Inferior parietal cortex (tissue), 1 donor: ENCODE measurements at regions not wholly inside any gene's neighbourhood (a gene's known extent, or its start where the extent isn't known, plus 50 kb on each side); places are given as distances from the start of the nearest gene placed in this dataset.

Experiments used
- DNase-seq: peaks from one replicate; pipeline ENCODE4 v3.0.0-alpha.2; 2016; ENCODE audit errors: extremely low spot score

DNA sequence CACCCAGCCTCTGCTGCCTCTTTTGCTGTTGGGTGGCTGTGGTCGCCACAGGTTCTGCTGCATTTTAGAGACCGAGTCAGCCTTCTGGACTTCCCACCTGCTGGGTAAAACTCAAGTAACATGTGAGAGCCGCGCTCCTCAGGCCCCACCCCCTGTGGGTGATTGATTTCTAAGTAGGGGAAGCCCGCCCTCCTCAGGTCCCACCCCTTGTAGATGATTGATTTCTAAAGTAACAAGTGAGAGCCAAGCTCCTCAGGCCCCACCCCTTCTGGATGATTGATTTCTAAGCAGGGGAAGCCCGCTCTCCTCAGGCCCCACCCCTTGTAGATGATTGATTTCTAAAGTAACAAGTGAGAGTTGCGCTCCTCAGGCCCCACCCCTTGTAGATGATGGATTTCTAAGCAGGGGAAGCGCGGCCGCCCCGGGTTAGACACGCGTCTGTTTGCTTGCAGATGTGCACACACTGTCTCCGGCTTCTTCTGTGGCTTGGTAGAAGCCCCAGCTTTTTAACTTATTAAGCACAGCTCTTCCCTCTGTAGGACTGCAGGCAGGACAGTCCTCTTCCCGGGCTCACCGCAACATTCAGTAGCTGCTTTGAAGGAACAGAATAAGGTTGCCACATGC lies 83.4 kb downstream of the FAM43A start:
- DNase-seq, result peak; percentile 87

DNA sequence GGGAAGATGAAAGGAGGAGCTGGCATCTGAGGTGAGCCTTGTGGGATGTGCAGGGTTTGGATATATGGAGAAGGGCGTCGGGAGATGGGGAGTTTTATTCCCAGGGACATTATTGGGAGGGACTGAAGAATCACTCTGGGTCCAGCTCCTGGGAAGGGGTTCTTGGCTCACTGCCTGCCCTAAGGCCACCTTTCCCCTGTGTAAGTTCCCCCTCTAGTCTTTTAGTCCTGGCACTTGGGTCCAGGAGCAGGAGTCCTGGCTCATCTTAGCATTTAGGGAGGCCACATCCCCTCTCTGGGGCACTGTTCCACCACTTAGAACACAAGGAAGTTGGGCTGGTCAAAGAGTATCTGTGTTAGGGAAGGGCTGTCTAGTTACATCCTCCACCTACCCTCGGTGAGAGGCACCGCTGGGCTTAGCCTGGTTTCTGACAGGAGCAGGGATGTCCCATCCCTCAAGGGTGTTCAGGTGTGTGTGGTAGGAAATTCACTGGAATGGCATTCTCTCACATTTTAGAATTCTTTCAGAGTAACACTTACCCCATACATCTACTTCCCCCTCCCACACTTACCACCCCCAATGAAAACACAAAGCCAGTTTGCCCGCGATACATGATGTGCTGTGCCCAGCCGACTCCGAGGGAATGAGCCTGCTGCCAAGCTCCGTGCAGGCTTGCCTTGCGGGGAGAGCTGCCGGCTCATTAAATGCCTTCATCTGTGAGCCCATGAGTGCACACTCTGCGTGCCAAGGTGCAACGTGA lies 86.7 kb downstream of the FAM43A start:
- no peak for DNase-seq

DNA sequence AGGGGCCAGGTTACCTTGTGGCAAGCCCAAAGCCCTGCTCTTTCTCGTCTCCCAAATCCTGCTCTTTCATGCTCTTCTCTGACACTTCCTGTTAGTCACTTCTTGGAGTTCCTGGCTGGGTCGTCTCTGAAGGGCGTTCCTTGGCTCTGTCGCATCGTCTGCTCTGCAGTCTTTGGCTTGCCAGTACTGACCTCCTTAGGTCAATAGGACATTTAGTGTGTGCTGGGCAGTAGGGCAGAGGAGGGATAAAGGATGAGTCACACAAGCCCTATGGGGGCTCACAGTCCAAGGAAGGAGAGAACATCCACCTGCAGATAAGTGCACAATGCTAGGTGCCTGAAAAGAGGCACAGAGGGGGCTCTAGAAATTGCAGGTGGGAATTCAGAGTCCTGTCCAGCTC lies 87.5 kb downstream of the FAM43A start:
- no peak for DNase-seq

DNA sequence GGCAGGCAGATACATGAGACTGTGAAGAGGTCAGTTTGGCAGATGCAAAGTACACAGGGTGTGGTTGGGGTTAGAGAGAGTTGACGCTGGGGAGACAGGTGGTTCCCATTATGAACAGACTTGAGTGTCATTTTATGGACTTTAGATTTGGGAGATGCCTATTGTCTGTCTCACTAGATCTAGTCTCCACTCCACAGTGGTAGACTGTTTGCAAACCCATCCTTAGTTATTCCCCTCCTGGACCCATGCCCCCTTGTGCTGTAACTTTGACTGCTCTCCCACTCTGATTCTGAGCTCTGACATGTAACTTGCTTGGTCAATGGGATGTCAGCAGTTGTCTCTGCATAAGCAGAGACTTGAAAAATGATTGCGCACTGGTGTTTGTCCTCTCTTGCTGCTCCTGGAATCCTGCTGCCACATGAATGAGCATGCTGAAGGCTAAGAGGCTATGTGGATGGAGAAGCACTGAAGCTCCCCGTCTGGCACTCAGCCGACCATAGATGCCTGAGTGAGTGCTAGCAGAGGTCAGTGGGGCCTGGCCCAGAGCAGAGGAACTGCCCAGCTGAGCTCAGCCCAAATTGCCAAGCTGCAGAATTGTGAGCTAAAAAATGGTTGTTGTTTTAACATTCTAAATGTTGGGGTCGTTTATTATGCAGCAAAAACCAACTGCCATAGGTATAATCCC lies 88.2 kb downstream of the FAM43A start:
- no peak for DNase-seq

DNA sequence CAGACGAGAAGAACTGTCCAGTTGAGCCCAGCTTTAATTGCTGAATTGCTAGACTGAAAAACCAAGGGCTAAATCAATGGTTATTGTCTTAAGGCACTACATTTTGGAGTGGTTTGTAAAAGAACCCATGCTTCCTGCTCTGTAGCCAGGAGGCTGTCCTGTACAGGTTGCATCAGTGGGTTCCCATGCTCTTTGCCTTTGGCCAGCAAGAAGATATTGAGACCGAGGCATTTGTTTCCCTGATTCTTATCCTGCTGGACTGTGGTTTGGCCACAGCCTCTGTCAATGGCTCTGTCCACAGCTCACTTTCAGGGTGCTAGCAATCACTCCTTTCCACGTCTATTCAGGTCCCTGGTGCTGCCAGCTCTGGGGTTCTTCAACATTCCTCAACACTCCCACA lies 89.6 kb downstream of the FAM43A start:
- no peak for DNase-seq

DNA sequence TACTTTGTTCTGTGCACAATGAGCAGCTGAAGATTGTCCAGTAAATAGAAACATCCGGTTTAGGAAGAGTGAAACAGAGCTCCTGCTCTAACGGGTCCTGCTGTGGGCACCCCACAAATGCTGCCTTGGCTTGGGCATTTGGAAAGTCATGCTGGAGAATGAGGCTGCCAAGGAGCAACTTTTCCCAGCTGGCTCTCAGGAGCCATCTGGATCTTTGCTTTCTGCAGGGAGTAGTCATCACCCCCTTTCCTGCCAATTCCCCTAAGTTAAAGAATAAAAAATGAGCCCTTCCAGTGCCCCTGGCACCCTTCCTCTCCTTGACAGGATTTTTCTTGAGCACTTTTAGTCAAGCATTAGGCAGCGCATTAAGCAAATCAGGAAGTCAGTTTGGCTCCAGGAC lies 90.0 kb downstream of the FAM43A start:
- DNase-seq, result no peak

DNA sequence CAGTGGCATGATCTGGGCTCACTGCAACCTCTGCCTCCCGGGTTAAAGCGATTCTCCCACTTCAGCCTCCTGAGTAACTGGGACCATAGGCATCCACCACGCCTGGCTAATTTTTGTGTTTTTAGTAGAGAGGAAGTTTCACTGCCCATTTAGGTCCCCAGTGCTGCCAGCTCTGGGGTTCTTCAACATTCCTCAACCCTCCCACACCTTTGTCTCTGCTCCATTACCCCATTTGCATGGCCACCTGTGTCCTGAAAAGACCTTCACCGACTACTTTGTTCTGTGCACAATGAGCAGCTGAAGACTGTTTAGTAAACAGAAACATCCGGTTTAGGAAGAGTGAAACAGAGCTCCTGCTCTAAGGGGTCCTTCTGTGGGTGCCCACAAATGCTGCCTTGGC lies 92.0 kb downstream of the FAM43A start:
- DNase-seq, result no peak

DNA sequence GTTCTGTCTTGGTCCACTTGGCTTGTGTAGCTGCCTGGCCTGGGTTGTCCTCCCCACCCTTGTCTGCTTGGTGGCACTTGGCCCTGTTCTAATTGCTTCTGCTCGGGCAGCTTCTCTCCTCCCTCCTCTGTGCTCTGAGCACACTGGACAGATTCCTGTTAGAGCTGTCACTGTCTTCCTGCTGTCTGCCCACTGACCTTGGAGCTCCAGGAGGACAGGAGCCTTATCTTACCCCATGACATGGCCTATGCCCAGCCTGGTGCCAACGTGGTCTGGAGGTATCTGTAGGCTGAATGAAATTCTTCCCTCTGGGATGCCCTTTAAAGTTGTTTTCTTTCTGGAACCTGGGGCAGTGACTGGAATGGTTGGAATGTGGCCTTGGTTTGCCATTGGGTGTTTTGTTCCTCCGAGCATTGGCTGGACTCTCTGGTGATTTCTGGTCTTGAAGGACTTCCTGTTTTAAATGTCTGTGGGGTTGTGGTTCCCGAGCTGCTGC lies 94.1 kb downstream of the FAM43A start:
- DNase-seq, result no peak

DNA sequence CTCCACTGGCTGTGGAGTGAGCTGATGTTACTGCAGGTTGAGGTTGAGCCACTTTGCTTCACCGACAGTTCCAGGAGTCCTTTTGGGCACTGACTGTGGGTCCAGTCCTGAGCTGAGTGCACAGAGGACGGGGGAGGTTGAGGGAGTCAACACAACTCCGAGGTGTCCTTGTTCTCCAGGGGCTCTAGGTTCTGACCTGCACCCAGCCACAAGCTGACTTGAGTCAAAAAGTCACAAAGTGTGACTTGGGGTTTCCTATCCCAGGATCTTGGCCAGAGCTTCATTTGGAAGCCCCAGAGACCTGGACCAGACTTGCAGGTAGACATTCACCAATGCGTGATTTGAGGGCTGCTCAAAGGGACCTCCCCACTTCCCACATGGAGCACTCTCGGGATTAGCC lies 95.0 kb downstream of the FAM43A start:
- DNase-seq, result no peak

DNA sequence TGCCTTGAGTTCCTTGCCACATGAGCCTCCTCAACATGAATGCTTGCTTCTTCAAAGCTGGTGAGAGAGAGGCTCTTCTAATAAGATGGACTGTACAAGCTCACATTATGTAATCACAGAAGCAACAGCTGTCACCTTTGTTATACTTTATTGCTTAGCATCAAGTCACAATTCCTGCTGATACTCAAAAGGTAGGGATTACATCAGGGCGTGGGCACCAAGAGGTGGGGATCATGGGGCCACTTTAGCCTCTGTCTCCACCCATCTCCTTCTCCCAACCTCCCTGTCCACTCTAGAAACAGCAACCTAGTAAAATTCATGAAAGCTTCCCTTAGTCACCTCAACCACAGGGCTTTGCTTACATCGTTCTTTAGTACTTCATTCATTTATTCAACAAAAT lies 95.9 kb downstream of the FAM43A start:
- DNase-seq, result no peak

DNA sequence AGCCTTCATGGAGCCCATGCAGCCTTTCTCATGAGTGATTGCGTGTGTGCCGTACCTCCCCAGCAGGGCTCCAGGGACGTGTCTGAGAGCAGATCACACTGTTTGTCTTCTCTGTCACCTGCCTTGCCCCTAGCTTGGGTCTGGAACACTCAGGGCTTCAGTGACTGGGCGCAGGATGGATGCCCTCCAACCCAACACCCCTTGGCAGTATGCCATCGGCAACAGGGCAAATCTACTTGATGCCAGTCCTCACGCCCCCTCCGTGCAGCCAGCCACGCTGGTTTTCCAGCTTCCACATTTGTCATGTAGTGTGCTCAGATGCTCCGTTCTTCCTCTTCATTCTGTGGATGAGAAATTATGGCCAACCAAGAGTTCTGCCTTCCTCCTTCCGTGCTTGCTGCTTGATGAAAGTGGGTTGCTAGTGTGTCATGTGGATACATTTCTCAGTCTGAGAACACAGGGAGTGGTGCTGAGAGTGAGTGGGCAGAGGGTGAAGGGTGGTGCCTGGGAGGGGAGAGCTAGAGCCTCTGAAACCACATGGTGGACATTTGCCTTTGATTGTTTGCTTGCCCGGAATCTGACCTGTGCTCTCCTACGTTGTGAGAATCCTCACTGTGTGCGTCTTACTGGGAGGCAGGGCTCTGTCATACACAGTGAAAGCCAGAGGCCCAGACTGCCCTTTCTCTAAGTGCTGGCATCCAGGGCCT lies 97.2 kb downstream of the FAM43A start:
- DNase-seq, result no peak

DNA sequence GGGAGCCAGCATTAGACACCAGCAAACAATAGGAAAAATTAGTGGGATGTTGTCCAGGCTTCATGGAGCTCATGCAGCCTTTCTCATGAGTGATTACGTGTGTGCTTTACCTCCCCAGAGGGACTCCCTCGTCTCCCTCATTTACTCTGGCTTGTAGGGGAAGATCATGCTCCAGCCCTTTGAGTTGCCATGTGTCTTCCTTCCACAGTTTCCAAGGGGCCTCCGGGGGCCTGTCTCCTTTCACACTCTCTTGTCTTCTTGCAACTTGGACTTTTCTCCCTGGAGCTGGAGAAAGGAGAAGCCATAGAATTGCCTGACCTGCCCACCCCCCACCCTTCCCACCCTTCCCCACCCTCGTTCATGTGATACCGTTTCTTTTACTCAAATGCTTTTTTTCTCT lies 98.7 kb downstream of the FAM43A start:
- DNase-seq, result no peak

DNA sequence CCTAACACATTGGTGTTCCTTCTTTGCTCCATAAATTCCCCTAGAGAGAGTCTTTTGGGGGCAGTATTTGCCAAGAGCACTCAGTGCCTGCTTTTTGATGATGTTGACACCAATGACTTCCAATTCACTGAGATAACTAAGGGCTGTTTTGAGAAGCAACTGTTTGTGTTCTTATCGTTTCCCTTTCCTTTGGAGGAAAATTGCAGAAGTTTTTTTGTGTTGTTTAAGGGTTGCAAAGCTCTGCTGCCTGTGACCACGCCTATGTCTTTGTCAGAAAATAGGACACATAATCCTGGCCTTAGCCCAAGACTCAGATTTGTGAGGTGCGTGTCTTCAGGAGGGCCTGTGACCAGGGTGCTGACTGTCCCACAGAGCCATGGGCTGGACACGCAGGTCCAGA lies 99.6 kb downstream of the FAM43A start:
- DNase-seq, result no peak

DNA sequence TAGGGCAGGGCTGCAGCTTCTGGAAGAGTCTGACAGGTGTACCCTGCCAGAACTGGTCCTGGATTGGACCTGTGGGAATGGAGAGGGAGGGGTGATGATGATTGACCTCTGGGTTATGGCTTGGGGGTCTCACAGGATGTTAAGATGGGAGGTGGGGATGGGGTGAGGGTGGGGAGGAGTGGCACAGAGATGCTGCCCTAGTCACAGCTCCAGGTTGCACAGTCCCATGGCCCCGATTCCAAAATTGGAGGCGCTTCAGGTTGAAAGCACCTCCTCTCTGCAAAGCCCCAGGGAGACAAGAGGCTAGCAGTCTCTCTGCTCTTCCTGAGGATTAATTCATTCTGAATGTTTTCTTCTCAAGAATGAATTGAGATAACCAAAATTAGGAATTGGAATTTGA lies 101.4 kb downstream of the FAM43A start:
- no peak for DNase-seq

DNA sequence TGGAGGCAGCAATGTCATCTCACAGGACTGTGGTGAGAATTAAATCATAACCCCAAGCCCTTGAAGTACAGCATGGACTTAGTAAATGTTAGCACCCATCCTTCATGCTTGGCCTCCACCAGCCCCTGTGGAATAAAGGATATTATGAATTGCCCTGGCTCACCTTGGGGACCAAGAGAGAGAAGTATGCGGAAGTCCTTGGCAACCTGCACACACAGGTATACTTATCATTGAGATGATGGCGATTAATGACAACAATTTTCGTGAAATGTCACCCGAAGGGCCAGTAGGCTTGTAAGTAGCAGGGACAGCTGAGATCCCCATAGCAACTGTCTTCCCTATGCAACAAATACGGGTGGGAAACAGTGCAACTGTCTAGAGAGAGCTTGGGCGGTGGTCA lies 102.0 kb downstream of the FAM43A start:
- DNase-seq, result no peak

DNA sequence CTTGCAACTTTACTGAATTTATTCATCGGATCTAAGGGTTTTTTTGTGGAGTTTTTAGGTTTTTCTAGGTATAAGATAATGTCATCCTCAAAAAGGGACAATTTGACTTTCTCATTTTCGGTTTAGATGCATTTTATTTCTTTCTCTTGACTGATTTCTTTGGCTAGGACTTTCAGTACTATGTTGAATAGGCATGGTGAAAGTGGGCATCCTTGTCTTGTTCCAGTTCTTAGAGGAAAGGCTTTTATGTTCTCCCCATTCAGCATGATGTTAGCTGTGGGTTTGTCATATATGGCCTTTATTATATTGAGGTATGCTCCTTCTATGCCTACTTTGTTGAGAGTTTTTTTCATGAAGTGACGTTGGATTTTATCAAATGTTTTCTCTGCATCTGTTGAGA lies 106.7 kb downstream of the FAM43A start:
- no peak for DNase-seq

DNA sequence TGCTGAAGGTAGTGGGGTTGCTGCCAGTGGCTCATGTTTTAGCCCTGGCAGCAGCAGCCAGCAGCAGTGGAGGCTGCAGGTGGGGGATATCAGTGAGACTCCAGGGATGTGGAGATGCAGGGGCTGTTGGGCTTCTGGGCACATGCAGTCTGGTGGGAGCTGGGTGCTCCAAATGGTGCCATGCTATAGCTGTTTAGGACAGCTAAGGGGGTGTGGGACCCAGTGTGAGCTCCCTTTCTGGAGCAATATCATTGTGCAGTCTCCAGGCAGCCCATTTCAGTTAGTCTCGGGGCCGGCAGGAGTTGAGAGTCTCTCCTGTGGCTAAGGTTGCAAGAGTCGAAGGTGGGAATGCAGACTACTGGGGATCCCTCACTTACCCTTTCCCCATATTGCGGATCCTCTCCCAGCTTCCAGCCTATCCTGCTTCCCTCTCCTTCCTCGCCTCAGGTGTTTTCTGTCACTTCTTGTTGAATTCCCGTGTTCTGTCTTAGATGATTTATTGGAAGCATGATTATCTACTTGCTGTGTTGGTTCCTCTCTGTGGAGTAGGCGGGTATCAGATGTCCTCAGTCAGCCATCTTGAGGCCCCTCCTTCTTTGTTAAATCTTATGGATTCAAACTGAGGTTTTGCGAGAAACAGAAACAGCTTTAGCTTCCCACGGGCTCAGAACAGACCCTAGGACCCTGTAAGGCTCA lies 112.0 kb downstream of the FAM43A start:
- no peak for DNase-seq

DNA sequence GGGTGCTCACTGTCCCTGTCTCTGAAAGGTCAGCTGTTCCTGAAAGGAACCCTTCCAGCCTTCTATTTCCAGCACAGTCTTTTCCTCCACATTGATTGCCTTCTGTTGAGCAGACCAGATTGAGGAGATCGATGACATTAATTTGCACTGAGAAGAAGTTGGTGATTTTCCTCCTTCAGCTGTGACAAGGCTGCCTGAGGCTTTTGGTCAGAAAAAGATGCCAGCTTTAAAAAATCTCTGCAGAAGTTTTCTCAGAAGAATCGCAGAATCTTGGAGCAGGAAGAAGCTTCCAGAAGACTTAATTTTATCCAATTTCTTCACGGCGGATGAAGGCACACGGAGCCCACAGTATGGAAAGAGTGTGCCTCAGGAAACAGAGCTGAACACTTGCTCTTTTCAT lies 112.8 kb downstream of the FAM43A start:
- no peak for DNase-seq

DNA sequence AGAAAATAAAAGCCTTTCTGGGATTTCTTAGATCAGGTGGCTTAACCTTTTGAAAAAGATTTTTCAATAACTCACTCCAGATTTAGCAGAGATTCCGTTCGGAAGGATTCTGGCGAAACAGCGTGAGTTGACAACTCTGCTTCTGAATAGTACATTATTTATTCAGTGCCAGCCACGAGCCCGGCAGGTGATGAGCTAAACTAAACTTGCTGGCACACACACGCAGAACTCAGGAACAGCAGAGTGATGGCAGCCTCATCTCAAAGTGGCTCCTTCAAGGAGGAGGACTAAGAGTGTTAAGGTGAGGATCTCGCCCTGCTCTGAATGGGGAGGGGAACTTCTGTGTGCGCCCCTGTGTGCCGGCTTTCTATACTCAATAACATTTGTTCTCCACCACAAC lies 114.3 kb downstream of the FAM43A start:
- no peak for DNase-seq

DNA sequence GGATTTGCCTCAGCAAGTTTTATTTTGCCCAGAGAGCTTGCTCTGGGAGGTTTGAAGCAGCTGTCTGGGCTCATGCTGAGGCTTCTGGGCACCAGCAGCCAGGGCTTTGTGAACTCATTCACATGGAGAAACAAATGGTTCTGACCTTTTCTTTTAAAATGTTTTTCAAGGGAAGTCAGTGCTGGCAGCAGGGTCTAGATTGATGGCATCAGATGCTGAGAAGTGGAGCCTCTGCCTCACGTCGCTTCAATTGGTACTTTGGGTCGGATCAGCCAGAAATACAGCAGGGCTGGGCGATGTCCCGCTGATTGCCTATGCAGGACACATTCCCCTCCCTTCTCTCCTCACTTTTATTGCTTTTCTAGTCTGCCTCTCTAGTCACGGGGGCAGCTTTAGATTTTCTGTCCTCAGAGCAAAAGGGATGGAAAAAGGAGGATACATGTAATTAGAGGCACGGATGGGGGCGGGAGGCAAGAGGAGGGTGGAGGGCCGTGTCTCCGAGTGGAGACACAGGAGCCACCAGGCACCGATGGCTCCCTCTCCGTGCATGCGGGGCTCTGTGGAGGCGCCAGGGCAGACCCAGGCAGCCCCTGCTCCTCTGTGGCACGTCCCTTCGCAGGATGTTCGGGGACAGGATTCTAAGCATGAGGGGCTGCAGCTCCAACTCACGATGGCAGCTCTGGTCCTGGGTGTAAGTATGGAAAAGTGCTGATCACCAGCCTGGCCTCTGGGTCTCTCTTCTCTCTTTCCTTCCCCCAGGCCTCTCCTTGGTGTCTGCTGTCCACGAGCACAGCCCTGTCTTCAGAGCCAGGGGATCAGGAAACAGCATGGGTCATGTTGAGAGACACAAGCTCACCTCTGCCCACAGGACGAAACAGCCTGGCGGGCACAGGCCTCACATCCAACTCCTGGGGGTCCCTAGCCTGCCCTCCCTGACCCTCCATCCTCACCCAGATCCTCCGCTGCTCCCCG lies 116.1 kb downstream of the FAM43A start:
- DNase-seq, result no peak

DNA sequence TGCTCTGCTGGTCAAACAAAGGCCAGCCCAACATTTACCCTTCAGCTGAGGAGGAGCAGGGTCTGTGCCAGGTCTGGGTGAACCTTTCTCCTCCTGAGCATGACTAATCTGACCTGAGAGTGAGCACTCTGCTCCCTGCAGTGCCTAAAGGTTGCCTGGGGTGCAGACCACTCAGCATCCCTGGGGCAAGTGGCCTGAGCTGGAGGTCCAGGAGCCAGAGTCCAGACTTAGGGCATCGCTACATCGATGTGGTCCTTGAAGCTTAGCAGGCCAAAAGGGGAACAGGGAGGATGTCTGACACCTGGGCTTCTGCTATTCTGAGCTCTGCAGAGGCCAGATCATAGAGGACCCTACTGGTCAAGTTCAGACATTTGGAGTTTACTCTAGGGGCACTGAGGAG lies 119.1 kb downstream of the FAM43A start:
- DNase-seq, result no peak
